ENCODE measurements at regions not wholly inside any gene's neighbourhood (a gene's known extent, or its start where the extent isn't known, plus 50 kb on each side); places are given as distances from the start of the nearest gene placed in this dataset.

GRCh38 chr18:65278939-65279667 lies 471.7 kb upstream of the CDH7 start (continued):
- no peak for TF ChIP-seq CEBPZ (IDR thresholded peaks at IDR 0.05; ENCODE audit: borderline replicate concordance, low read depth, low read length)

- no peak overlapping the region for H3K4me3 ChIP-seq
- ATAC-seq, result no peak
- CTCF ChIA-PET (ENCODE audit: low intra/inter-chr PET ratio), result no interaction called here
- no peaks in the 10 kb centered on the region for H3K36me3 ChIP-seq (ENCODE audit: control insufficient read depth, insufficient read depth, low read length)
- no peaks in the 10 kb centered on the region for H4K20me1 ChIP-seq (replicated peaks; ENCODE audit: control insufficient read depth, insufficient read depth, low read length)
- BruUV-seq (replicated peaks), result no TSS peak
- WGBS (ENCODE audit: insufficient coverage, low coverage, missing lambda C conversion rate), result 0% methylated on average over 1 of the region's 1 CpG
- H3K9me3 ChIP-seq (replicated peaks; ENCODE audit: control insufficient read depth, insufficient read depth, low read depth, low read length), result no peaks in the 10 kb centered on the region
- no peak overlapping the region for H3K9ac ChIP-seq (ENCODE audit: insufficient read depth in 1 of 2, low read depth in 2 of 2, low read length in 2 of 2)
- no peaks in the 10 kb centered on the region for H3K79me2 ChIP-seq (ENCODE audit: control insufficient read depth, insufficient read depth, low read length)
- no peaks in the 10 kb centered on the region for H3K27me3 ChIP-seq (ENCODE audit: control insufficient read depth in 2 of 2, insufficient read depth in 2 of 2, low read length in 2 of 2)
- no peak overlapping the region for H2AFZ ChIP-seq (ENCODE audit: low read depth, low read length)
- in situ Hi-C loops (cut with MboI) (no loop called here), intact Hi-C loops (cut with micrococcal nuclease) (no loop called here)
- no peak overlapping the region for H3K27ac ChIP-seq (ENCODE audit: extremely low read depth, low read depth, low read length)
- DNase-seq (ENCODE audit: extremely low read depth in 1 of 4, low spot score in 3 of 4), result no peak
- no peak overlapping the region for H3K4me2 ChIP-seq (ENCODE audit: insufficient read depth, low read length)
- no peaks in the 10 kb centered on the region for H3K4me1 ChIP-seq (replicated peaks in 1 of 2; ENCODE audit: control insufficient read depth in 2 of 2, insufficient read depth in 2 of 2, low read length in 2 of 2)
- H3K9me1 ChIP-seq (ENCODE audit: control insufficient read depth, insufficient read depth, low read length), result no peaks in the 10 kb centered on the region
- FAIRE-seq, result no peak
- POLR2A ChIA-PET, result no interaction called here
- TF ChIP-seq NEUROD1 (IDR thresholded peaks at IDR 0.05; ENCODE audit: borderline replicate concordance, low read depth, low read length, partially characterized antibody) (no peak), SIN3B (IDR thresholded peaks at IDR 0.05; ENCODE audit: low read depth) (no peak), ZFPM2 (CRISPR knock-in tag; IDR thresholded peaks at IDR 0.05) (no peak), PBX2 (CRISPR knock-in tag; IDR thresholded peaks at IDR 0.05; ENCODE audit: low read depth) (no peak), PBX2 (tag; conservative IDR thresholded peaks at IDR 0.05; ENCODE audit: low read depth) (no peak), MBD1 (CRISPR knock-in tag; IDR thresholded peaks at IDR 0.05) (no peak), ILF3 (IDR thresholded peaks at IDR 0.05; ENCODE audit: borderline replicate concordance) (no peak), ZSCAN29 (IDR thresholded peaks at IDR 0.05) (no peak), ZNF699 (CRISPR knock-in tag; IDR thresholded peaks at IDR 0.05; ENCODE audit: insufficient replicate concordance) (no peak), TFAM (CRISPR knock-in tag; conservative IDR thresholded peaks at IDR 0.05) (no peak), ARHGAP35 (IDR thresholded peaks at IDR 0.05; ENCODE audit: partially characterized antibody) (no peak), DLX4 (CRISPR knock-in tag; IDR thresholded peaks at IDR 0.05) (no peak)
Observed at GRCh38 chr18:65269375-65269774, 481.4 kb upstream of the CDH7 start.

Measured in K562 (cell line).